Large intestine (tissue), 3 donors: ENCODE measurements at regions not wholly inside any gene's neighbourhood (a gene's known extent, or its start where the extent isn't known, plus 50 kb on each side); places are given as distances from the start of the nearest gene placed in this dataset.
A peak's percentile ranks its signal among the peaks of the same experiment; 100 is the strongest.

Experiments used
- DNase-seq, 2 donors: peaks; one replicate each; pipeline versions ENCODE4 v3.0.0 to v3.0.0-alpha.2; 2013
- H3K27ac ChIP-seq: one replicate; pipeline ENCODE4 v1.5.1; 2013; ENCODE audit warnings: low read length
- H3K27me3 ChIP-seq: 2 replicates; pipeline ENCODE4 v1.6.1; 2013; ENCODE audit warnings: low read length; ENCODE audit not compliant: control insufficient read depth, insufficient read depth
- H3K36me3 ChIP-seq: 2 replicates; pipeline ENCODE4 v1.6.1; 2013; ENCODE audit warnings: low read length; ENCODE audit not compliant: control insufficient read depth, insufficient read depth
- H3K4me1 ChIP-seq: one replicate; pipeline ENCODE4 v1.6.1; 2013; ENCODE audit warnings: low read length; ENCODE audit not compliant: control insufficient read depth, insufficient read depth
- H3K4me3 ChIP-seq: one replicate; pipeline ENCODE4 v1.5.1; 2013; ENCODE audit warnings: low read length
- H3K9me3 ChIP-seq: one replicate; pipeline ENCODE4 v1.6.1; 2013; ENCODE audit warnings: mild to moderate bottlenecking, low read depth, low read length, moderate library complexity; ENCODE audit not compliant: control insufficient read depth
- WGBS: methylation state at CpG from one replicate; pipeline ENCODE4 v1.1.5; 2013; ENCODE audit warnings: low lambda C conversion rate; ENCODE audit not compliant: insufficient coverage; 5-methylcytosine and 5-hydroxymethylcytosine counted together

DNA sequence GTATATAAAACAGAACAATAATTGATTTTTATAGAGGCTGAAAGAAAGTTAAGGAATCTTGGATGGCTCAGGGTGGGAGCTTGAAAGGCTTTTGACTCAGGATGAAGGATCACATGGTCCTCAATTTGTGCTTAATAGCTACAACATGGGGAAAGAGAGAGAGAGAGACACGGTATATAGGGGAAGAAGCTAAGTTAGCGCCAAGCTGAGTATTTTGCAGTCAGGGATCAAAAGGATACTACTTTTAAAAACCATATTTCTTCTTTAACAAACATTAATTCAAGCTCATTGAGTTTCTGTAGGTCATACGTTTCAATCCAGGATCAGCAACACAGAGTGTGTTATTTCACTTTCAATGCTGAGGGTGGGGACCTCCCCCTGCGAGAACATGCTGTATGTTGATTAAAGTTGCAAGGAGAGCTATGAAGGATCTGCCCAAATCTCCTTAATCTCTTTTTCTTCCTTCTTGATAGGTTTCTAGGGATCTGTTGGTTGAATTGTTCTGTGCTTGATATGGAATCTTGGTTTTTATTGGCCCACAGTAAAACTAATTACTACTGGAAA is 133.1 kb upstream of the NUDT4 start:
- H3K36me3 ChIP-seq = no peaks in the 10 kb centered on the region
- peaks cover 1% of the 10 kb centered on the region for H3K9me3 ChIP-seq
- H3K27me3 ChIP-seq = no peaks in the 10 kb centered on the region
- H3K4me3 ChIP-seq = no peak overlapping the region
- H3K4me1 ChIP-seq = peaks cover 13% of the 10 kb centered on the region
- DNase-seq = no peak
- WGBS = 73% methylated on average over 3 of the region's 4 CpGs
- H3K27ac ChIP-seq = peak overlapping the region; percentile 51

DNA sequence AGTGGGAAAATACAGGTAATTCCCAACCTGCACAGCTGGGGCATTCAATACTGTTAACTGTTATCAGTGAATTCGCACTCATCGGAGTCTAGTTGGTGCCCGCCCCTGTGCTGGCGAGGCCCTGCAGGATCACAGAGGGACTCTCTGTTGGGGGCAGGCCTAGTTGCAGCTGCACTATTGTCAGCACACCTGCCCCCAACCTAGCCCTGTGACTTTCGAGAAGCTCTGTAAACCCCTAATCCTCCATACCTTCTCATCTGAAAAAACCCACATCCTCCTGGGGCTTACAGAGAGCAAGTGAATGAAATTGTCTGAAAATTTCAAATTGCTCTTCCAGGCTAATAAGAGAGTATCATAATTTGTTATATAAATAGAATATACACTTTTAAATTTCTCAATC is 132.2 kb upstream of the NUDT4 start:
- Histone ChIP-seq H3K4me1 (peaks cover 13% of the 10 kb centered on the region), H3K36me3 (no peaks in the 10 kb centered on the region), H3K27ac (no peak overlapping the region), H3K27me3 (no peaks in the 10 kb centered on the region), H3K9me3 (no peaks in the 10 kb centered on the region), H3K4me3 (no peak overlapping the region)
- no CpG with 5 or more reads among the region's 5 CpGs for WGBS
- DNase-seq = no peak

DNA sequence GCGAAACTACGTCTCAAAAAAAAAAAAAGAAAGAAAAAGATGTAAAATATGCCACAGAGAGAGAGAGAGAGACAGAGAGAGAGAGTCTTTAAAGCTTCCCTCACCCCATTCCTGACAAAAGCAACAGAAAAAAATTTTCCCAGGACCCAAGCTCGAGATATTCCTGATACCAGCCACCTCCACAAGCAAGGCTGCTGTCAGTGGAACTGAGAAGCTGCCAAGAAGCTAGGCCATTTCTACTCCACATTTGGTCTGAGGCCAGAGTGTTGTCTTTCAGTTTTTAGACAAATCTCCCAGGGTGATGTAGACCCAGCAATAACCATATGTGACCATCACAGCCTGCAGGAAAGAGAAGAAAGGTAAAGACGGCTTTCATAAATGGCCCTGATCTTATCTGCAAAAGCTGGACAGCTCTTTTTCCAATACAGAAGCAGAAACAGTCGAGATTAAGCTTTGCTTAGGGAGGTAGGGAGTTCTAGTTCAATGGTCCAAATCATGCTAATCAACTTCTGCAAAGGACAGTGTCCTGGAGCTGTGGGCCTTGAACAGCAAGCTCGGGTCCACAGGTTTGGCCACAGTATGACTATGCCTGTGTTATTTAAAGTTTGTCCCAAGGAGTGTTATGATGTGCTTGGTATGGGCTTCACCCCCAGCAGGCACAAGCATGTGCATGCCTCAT is 130.3 kb upstream of the NUDT4 start:
- Histone ChIP-seq H3K36me3 (no peaks in the 10 kb centered on the region), H3K9me3 (no peaks in the 10 kb centered on the region), H3K4me3 (no peak overlapping the region), H3K27me3 (no peaks in the 10 kb centered on the region), H3K27ac (no peak overlapping the region), H3K4me1 (peaks cover 13% of the 10 kb centered on the region)
- no CpG with 5 or more reads among the region's 6 CpGs for WGBS
- no peak for DNase-seq

DNA sequence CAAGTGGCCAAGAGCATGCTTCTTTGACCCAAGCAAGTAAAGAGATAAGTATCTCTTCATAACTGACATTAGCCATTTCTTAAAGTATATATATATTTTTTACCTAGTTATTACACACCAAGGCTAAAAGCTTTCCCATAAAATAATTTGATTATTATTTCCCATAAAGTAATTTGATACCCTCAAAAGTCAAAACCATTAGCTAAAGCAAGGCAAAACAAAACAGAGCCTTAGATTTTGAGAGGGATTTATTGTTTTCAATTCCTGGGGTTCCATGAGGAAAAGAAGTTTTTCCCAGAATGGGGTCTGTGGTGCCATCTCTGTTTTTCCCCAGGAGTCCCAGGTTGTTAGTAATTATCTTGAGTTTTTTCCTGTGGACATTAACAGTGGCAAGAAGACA is 125.5 kb upstream of the NUDT4 start:
- no peaks in the 10 kb centered on the region for H3K27me3 ChIP-seq
- no peak for DNase-seq

DNA sequence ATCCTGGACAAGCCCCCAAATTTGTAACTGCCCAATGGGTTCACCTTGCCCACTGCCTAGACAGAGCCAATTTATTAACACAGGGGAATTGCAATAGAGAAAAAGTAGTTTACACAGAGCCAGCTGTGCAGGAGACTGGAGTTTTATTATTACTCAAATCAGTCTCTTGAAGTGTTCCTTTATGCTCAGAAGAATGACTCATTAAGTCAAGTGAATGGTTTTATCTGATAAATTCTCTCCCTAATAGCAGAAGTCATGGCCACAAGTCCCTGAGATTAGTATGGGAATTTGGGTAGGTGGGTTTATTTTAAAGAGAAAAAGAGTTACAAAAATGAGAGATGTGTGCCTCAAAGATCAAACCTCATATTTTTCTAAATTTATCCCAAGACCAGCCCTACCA is 122.8 kb upstream of the NUDT4 start:
- H3K27me3 ChIP-seq = no peaks in the 10 kb centered on the region
- DNase-seq = no peak
- no peaks in the 10 kb centered on the region for H3K4me1 ChIP-seq
- no peaks in the 10 kb centered on the region for H3K36me3 ChIP-seq
- no peak overlapping the region for H3K27ac ChIP-seq
- peaks cover 14% of the 10 kb centered on the region for H3K9me3 ChIP-seq
- no peak overlapping the region for H3K4me3 ChIP-seq

More for the DNA sequence above, 125.5 kb upstream of the NUDT4 start:
- Histone ChIP-seq H3K36me3 (no peaks in the 10 kb centered on the region), H3K27ac (no peak overlapping the region), H3K4me1 (no peaks in the 10 kb centered on the region), H3K9me3 (peaks cover 14% of the 10 kb centered on the region), H3K4me3 (no peak overlapping the region)

DNA sequence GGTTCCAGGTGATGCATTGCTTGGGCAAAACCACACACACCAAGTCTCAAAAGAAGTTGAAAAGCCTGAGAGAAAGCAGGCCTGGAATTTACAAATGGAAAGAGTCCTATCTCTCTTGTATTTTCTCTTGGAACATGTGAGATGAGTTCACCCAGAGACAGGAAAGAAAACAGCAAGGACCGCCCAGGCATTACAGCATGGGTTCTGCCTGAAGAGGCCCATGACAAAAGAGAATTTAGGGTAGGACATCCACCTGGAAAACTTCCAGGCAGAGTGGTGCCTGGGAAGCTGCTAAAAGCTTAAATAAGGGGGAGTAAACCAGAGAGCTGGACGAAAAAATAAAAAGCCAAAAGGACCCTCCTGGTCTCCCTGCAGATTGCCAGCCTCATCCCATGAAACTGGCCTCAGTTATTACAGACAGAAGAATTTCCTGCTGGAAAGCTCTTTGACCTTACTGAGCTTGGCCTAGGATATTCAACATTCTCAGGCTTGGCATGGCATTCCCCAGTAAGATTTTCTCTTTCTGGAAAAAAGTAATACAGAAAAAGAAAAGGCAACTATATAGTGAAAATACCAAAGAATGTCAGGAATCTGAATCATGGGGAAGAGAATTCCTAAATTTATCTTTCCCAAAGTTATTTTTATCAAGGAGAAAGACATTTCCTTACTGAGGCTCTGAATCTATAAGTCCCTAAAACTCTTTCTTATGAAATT is 121.3 kb upstream of the NUDT4 start:
- no peak overlapping the region for H3K4me3 ChIP-seq
- DNase-seq = no peak
- H3K27me3 ChIP-seq = no peaks in the 10 kb centered on the region
- no peak overlapping the region for H3K27ac ChIP-seq
- no peaks in the 10 kb centered on the region for H3K36me3 ChIP-seq
- no peaks in the 10 kb centered on the region for H3K4me1 ChIP-seq
- peaks cover 14% of the 10 kb centered on the region for H3K9me3 ChIP-seq
- WGBS = 100% methylated on average over 1 of the region's 2 CpGs

DNA sequence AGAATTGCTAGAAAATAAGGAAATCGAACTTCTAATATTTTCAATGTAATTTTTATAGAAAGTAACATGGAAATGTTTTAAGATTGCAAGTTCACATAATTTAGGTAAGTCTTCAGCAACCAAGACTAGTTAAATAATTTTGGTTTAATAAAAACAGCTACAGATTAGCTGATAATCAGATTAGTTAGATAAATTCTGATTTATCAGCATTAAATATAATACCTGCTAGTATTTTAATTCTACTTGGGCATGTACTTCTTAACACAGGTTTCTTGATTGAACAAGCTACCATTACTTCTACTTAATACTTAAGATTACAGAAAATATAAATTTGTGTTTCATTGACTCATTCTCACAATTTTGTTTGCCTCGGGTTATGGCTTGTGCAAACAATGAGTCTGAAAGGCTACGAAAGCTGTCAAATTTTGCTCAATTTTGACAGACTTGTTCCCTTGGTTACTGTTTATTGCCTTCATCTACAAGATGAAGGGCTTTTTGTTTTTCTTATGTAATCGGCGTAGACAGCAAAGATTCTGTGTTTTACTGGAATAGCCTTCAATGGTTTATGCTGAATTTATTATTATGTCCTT is 116.1 kb upstream of the NUDT4 start:
- WGBS = 100% methylated on average over 2 of the region's 5 CpGs
- H3K4me1 ChIP-seq = no peaks in the 10 kb centered on the region
- H3K27ac ChIP-seq = no peak overlapping the region
- DNase-seq = no peak
- no peaks in the 10 kb centered on the region for H3K27me3 ChIP-seq
- no peak overlapping the region for H3K4me3 ChIP-seq
- no peaks in the 10 kb centered on the region for H3K36me3 ChIP-seq
- no peaks in the 10 kb centered on the region for H3K9me3 ChIP-seq

DNA sequence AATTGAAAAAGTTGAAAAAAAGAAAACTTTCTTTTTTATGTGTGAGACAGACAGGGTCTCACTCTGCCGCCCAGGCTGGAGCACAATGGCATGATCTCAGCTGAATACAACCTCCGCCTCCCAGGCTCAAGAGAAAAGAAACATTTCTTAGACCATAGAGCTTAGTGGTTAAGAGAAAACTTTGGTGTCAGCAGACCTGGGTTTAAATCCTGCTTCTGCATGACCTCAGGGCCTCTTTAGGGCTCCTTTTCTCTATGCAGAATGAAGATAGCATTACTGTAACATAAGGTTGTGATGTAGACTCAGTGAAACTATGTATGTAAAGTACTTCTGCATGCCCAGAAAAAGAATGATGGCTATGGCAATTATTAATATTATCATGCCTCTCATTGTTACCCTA is 104.7 kb upstream of the NUDT4 start:
- Histone ChIP-seq H3K36me3 (no peaks in the 10 kb centered on the region), H3K9me3 (no peaks in the 10 kb centered on the region), H3K27ac (no peak overlapping the region), H3K27me3 (no peaks in the 10 kb centered on the region), H3K4me3 (no peak overlapping the region), H3K4me1 (no peaks in the 10 kb centered on the region)
- no CpG with 5 or more reads among the region's 2 CpGs for WGBS
- DNase-seq = peak in 1 of 2 donors; percentile 32

DNA sequence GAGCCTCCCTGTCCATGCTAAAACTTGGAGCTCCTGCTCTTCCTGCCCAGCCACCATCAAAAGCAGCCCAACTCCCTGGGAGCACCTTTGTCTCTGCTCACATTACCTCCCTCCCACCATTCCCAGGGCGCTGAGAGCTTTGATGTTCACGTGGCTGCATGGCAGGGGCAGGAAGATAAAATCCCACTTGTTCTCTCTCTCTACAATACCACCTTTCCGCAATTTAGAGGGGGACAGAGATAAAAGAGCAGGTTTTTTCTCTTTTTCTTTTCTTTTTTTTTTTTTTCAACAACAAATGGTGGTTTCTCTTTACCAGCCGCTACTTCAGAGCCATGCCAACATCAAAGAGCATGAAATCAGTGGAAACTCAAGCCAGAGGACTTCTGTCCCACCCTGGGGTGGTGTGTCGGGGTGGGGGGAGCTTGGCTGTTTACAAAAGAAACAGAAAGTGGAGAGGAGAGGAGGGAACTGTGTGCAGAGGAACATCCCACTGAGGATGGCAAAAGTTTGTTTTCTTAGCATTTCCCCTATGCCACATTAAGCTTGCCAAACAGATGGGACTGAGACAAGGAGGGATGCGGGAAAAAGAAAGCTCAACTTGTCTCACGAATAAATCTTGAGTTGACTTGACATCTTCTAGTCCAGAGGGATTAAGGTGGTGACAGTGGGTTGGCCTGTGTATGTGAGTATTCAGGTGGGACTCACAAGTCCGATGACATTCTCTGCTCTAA is 103.7 kb upstream of the NUDT4 start:
- Histone ChIP-seq H3K4me1 (peaks cover 2% of the 10 kb centered on the region), H3K27ac (no peak overlapping the region), H3K27me3 (no peaks in the 10 kb centered on the region), H3K36me3 (no peaks in the 10 kb centered on the region), H3K9me3 (no peaks in the 10 kb centered on the region), H3K4me3 (no peak overlapping the region)
- WGBS = 65% methylated on average over 2 of the region's 8 CpGs
- DNase-seq = peak in 1 of 2 donors; percentile 30

DNA sequence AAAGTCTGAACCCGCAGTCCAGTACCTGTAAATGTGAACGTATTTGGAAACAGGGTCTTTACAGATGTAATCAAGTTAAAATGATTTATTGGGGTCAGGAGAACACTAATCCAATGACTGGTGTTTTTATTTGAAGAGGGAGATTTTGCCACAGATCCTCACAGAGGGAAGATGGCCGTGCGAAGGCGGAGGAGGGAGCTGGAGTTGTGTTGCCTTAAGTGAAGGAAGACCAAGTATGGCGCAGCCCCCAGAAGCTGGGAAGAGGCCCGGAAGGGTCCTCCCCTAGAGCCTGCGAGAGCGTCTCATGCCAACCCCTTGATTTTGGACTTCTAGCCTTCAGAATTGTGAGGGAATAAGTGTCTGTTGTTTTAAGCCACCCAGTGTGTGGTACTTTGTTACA is 102.8 kb upstream of the NUDT4 start:
- no peak for DNase-seq
- Histone ChIP-seq H3K4me1 (peaks cover 9% of the 10 kb centered on the region), H3K27me3 (no peaks in the 10 kb centered on the region), H3K36me3 (no peaks in the 10 kb centered on the region), H3K4me3 (no peak overlapping the region), H3K9me3 (no peaks in the 10 kb centered on the region), H3K27ac (no peak overlapping the region)
- no CpG with 5 or more reads among the region's 9 CpGs for WGBS
